ENCODE measurements at regions not wholly inside any gene's neighbourhood (a gene's known extent, or its start where the extent isn't known, plus 50 kb on each side); places are given as distances from the start of the nearest gene placed in this dataset.
"Not testable (repeated sequence)": the region's sequence is repeated elsewhere in the genome, so short reads cannot be mapped to it uniquely, and the experiment has no call there.

GRCh38 chr11:116698080-116698479 lies 74.7 kb downstream of the BUD13 start:
- no peak for DNase-seq

DNA sequence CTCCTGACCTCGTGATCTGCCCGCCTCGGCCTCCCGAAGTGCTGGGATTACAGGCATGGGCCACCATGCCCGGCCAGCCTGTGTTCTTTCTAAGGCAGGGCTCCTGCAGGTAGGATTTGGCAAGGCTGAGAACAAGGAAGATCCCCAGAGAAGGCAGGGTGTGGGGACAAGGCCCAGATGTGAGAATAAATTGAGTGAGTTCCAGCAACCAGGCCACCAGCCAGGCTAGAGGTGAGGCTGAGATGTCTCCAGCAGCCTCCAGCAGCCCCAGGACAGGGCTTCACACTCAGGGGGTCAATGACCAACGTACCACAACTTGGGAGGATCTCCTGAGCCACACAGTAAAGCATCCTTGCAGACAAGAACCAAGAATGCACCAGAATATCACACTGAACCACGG lies 75.1 kb downstream of the BUD13 start:
- no peak for DNase-seq

- no peak for DNase-seq
Measured at GRCh38 chr11:116697011-116697410, 75.8 kb downstream of the BUD13 start.

- DNase-seq: no peak
Measured at GRCh38 chr11:116696381-116696941, 76.3 kb downstream of the BUD13 start.

- no peak for DNase-seq
Measured at GRCh38 chr11:116695657-116696254, 77.0 kb downstream of the BUD13 start.

- no peak for DNase-seq
Measured at GRCh38 chr11:116694815-116695590, 77.8 kb downstream of the BUD13 start.

DNA sequence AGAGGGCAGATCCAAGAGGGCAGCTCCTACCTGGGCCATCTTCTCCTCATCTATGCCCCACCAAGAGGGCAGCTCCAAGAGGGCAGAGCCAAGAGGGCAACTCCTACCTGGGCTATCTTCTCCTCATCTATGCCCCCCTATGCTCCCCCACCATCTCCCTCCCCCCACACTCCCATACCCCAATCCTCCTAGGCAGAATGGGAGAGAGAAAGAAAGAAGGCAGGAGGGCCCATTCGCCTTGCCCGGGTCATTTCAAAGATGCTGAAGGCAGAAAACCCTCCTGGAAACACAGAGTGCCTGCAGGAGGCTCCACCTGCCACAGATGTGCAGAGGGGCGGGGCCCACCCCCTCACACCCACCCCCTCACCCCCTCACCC lies 78.5 kb downstream of the BUD13 start:
- no peak for DNase-seq

DNA sequence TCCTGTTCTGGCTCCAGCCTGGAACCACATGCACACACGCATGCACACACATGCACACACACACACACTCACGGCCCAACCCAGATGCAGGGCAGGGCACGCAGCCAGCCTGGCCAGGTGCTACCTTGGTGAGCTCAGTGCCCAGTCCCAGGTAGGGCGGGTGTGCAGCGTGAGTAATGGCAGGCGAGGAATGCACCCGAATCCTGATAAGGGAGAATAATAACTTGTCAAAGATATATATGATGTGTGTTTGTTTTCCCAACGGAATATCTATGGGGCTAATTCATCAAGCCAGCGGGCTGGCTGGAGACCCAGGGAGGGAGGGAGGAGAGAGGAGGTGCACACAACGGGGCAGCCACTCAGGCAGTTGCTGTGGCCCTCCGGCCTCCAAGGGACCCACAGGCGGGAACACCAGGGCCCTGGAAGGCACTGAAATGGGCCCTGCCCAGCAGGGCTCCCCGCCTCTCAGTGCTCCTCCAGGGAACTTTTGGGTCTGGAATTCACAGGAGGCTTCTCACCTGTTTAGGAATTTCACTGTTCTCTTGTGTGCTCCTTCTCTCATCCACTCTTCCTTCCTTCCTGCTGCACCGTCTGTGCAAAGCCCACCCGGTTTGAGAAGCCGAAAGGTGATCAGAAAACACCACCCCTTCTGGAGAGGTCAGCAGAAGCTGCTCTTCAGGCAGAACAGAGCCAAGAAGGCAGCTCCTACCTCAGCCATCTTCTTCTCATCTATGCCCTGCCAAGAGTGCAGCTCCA lies 79.0 kb downstream of the BUD13 start:
- DNase-seq: no peak

DNA sequence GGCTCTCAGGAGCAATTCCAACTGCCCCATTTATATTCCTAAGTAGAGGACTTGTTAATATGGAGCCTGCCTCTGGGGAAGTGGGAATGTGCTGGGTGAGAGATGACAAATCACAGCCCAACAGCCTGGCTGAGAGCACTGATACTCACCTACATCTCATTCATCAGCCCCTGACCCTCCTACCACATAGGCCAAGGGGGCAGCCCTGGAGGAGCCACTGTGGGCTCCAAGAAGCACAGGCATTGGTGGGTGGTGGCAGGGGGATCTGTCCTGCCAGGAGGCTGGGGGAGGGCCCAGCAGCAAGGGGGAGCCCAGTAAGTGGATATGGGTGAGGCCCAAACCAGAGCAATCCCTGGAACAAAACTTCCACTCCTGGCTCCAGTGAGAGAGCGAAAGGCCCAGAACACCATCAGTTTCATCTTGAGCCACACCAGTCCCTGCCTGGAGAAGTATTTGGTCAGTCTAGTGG lies 79.7 kb downstream of the BUD13 start:
- no peak for DNase-seq

DNA sequence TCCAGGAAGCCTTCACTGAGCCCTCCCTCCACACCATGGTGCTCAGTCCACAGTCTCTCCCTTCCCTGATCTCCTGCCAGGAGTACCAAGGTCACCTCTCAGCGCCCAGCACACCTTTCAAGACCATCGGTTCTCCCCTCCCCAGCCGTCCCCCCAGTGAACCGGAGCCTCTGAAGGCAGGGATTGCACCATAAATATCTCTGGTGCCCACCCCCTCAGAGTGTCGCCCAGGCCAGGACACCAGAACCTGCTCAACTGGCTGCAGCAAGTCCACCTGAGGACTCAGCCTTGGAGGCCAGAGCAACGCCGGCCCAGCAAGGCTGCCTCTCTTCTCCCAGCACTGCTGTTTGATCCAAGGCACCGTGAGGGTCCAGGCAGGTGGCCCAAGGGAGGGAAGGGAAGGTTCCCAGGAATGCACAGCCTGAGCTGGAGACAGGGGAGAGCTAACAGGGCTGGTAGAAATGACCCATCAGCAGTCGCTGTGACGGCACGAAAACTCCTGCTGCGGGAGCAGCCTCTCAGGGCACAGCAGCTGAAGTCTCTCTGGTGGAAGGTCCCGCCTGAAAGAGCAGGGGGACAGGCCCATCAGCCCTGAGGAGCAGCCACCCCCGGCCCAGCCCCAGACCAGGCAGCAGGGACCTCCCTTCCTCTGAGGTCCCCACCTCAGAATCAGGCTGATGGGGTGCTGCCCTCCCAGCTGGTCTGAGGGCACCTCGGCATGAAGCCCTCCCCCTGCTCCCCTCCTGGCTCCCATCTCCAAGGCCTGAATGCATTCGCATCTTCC lies 80.3 kb downstream of the BUD13 start:
- DNase-seq: no peak

- DNase-seq: no peak
Measured at GRCh38 chr11:116691771-116692177, 81.0 kb downstream of the BUD13 start.

DNA sequence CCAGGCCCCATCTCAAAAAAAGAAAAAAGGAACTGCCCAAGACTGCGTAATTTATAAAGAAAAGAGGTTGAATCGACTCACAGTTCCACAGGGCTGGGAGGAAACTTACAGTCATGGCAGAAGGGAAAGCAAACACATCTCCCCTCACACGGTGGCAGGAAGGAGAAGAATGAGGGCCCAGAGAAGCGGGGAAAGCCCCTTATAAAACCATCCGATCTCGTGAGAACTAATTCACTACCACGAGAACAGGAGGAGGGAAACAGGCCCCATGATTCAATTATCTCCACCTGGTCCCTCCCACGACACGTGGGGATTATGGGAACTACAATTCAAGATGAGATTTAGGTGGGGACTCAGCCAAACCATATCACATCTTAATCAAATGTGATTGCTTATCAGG lies 82.2 kb downstream of the BUD13 start:
- no peak for DNase-seq

DNA sequence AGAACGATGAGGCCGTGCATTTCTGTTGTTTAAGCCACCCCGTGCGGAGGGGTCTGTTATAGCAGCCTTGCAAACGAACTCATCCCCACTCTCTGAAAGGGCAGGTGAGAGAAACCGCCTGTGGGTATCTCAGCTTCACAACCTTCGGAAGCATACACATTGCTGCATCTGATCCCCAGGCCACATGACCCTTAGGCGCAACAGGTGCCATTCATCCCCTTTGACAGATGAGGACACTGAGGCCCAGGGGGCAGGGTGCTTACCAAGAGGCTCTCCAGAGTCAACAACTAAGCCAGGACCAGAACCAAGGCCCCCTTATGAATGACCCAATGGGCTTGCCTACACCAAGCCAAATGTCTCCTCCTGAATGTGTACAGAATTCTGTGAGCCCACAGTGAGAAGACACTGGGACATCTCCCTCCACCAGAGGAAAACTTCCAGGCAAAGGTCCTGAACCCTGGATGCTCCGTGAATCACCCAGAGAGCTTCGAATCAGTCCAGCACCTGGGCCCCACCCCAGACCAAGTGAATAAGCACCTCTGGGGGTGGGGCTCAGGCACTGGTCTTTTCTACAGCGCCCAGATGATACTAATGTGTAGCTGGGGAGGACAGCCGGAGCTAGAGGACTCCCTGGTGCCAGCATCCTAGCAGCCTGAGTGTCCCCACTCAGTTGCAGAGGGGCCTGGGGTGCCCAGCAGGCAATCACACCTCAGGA lies 83.2 kb downstream of the BUD13 start:
- DNase-seq: no peak

DNA sequence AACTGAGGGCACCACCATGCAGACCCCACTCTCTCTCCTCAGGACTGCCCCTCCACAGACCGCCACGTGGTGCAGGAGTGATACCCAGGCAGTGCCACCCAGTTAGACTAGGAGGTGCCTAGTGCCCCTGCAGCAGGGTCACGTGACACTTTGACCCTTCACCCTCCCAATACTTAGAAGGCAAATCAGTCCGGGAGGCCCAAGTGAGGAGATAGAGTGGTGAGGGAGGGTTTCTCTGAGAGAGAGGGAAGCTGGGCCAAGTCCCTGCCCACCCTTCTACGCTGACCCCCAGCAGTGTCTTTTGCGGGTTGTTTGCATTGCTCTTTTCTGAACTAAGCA lies 84.6 kb downstream of the BUD13 start:
- no peak for DNase-seq

GRCh38 chr11:116687458-116688201 lies 85.2 kb downstream of the BUD13 start:
- DNase-seq: no peak

DNA sequence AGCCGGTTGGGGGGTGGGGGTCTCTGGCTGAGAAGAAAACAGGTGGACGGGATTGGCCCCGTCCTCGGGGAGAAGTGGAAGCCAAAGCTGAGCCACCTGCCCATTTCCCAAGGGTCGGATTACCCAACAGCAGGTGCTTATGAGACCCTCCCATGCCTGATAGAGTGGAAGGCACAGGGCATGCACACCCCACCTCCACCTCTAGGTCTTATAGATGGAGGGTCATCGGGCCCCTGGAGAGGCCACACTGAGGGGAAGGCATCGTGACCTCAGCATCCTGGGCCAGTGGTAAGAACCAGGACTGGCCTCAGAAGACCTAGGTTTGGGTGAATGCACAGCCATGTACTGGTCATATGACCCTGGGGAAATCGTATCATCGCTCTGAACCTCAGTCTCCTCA lies 85.9 kb downstream of the BUD13 start:
- DNase-seq: no peak

GRCh38 chr11:116683982-116684381 lies 88.8 kb downstream of the BUD13 start:
- DNase-seq: no peak

DNA sequence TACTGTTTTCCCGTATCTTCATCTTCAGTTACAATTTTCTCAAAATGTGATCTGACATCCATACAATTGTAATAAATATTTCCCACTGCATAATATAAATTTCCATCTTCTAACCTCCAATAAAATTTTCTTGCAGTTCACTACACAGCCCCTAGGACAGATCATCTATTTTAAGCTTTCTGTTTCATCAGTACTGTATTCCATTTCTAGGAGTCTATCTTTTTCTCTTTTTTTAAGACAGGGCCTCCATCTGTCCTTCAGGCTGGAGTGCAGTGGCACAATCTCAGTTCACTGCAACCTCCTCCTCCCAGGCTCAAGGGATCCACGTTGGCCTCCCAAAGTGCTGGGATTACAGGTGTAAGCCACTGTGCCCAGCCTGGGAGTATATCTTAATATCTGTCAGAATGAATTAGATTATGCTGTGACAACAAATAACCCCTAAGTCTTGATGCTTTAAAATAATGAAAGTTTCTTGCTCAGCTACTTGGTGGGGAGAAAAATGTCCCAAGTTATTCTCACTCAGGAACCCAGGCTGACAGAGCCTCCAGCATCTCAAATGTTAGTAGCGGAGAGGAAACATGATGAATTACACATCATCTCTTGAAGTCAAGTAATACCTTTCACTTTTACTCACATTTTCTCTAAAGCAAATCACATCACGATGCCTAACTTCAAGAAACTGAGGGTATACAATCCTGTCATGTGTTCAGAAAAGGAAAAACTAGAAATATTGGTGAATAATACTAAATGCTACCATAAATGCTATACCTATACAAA lies 92.2 kb downstream of the BUD13 start:
- DNase-seq: no peak

GRCh38 chr11:116678887-116679286 lies 93.9 kb downstream of the BUD13 start:
- no peak for DNase-seq

DNA sequence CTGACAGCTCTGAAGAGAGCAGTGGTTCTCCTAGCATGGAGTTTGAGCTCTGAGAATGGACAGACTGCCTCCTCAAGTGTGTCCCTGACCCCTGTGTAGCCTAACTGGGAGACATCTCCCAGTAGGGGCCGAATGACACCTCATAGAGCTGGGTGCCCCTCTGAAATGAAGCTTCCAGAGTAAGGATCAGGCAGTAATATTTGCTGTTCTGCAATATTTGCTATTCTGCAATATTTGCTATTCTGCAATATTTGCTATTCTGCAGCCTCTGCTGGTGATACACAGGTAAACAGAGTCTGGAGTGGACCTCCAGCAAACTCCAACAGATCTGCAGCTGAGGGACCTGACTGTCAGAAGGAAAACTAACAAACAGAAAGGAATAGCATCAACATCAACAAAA lies 105.5 kb downstream of the BUD13 start:
- DNase-seq: not testable (repeated sequence)
